SK-N-SH (cell line): ENCODE measurements at regions not wholly inside any gene's neighbourhood (a gene's known extent, or its start where the extent isn't known, plus 50 kb on each side); places are given as distances from the start of the nearest gene placed in this dataset.

Experiments
- CTCF ChIA-PET: fragments of 300-600, 350-600 bp; formaldehyde crosslinking; extraction: SDS; loops from one replicate; lab custom pipeline; 2021; lab: Yijun Ruan, JAX
- POLR2A ChIA-PET: fragments of 350-600 bp; sonication (Branson Sonifier 250); formaldehyde crosslinking; extraction: SDS; loops from one replicate; lab custom pipeline; 2020; ENCODE audit warnings: antibody characterized with exemption, inconsistent platforms; lab: Yijun Ruan, JAX
- DNase-seq: peaks from one replicate; pipeline ENCODE4 v3.0.0; 2012
- H2AFZ ChIP-seq: fragments of 200-600 bp; sonication (generic); 2 replicates; pipeline ENCODE4 v1.8.1; 2016; ENCODE audit warnings: antibody characterized with exemption, mild to moderate bottlenecking, low read depth
- H3F3A ChIP-seq: fragments of 200-600 bp; sonication (generic); replicated peaks from 2 replicates; pipeline ENCODE3; 2016; ENCODE audit warnings: antibody characterized with exemption, mild to moderate bottlenecking; ENCODE audit not compliant: insufficient read depth
- H3K27ac ChIP-seq, 2 experiments: fragments of 200-500 bp in 1 of 2; fragments of 200-600 bp in 1 of 2; sonication (Bioruptor generic) in 1 of 2; sonication (generic), shearing (Covaris generic) in 1 of 2; 2 replicates each; pipeline versions ENCODE4 v1.5.1 to v1.6.1; 2014 to 2016; ENCODE audit warnings: low read depth in 2 of 2, inconsistent platforms in 1 of 2, low read length in 1 of 2, mild to moderate bottlenecking in 1 of 2, mixed read lengths in 1 of 2
- H3K27me3 ChIP-seq: fragments of 200-600 bp; sonication (generic), shearing (Covaris generic); 2 replicates; pipeline ENCODE4 v1.6.1; 2016; ENCODE audit warnings: mixed run types; ENCODE audit not compliant: insufficient read depth
- H3K36me3 ChIP-seq, 2 experiments: fragments of 200-500 bp in 1 of 2; fragments of 200-600 bp in 1 of 2; sonication (Bioruptor generic) in 1 of 2; sonication (generic) in 1 of 2; replicated peaks in 1 of 2; 2 replicates each; pipeline versions ENCODE3 to v1.5.1; 2014 to 2016; ENCODE audit warnings: low read length in 1 of 2, mild to moderate bottlenecking in 1 of 2; ENCODE audit not compliant: insufficient read depth in 2 of 2, control insufficient read depth in 1 of 2
- H3K4me1 ChIP-seq, 2 experiments: fragments of 200-500 bp in 1 of 2; fragments of 200-600 bp in 1 of 2; sonication (Bioruptor generic) in 1 of 2; sonication (generic), shearing (Covaris generic) in 1 of 2; 2 replicates each; pipeline versions ENCODE4 v1.5.1 to v1.6.1; 2014 to 2016; ENCODE audit warnings: low read depth in 1 of 2, low read length in 1 of 2, mixed run types in 1 of 2; ENCODE audit not compliant: insufficient read depth in 2 of 2, control insufficient read depth in 1 of 2
- H3K4me2 ChIP-seq: fragments of 200-600 bp; sonication (generic), shearing (Covaris generic); 2 replicates; pipeline ENCODE4 v1.6.1; 2017; ENCODE audit warnings: mixed run types
- H3K4me3 ChIP-seq, 2 experiments: fragments of 200-500 bp in 1 of 2; fragments of 200-600 bp in 1 of 2; sonication (Bioruptor generic) in 1 of 2; sonication (generic), shearing (Covaris generic) in 1 of 2; 2 replicates each; pipeline versions ENCODE4 v1.5.1 to v1.8.1; 2014 to 2016; ENCODE audit warnings: low read depth in 2 of 2, inconsistent platforms in 1 of 2, low read length in 1 of 2, mild to moderate bottlenecking in 1 of 2, mixed read lengths in 1 of 2, moderate library complexity in 1 of 2
- H3K79me2 ChIP-seq: fragments of 200-600 bp; sonication (generic); 2 replicates; pipeline ENCODE4 v1.8.1; 2017; ENCODE audit warnings: mild to moderate bottlenecking; ENCODE audit not compliant: insufficient read depth
- H3K9ac ChIP-seq: fragments of 200-600 bp; sonication (generic); 2 replicates; pipeline ENCODE4 v1.6.1; 2017; ENCODE audit warnings: mixed run types
- H3K9me2 ChIP-seq: fragments of 200-600 bp; sonication (generic); 2 replicates; pipeline ENCODE4 v1.6.1; 2017; ENCODE audit warnings: mixed run types
- H3K9me3 ChIP-seq: fragments of 200-600 bp; sonication (generic); 2 replicates; pipeline ENCODE4 v1.6.1; 2017; ENCODE audit warnings: mixed run types, mild to moderate bottlenecking, moderate library complexity
- H4K20me1 ChIP-seq: fragments of 200-600 bp; sonication (generic); 2 replicates; pipeline ENCODE4 v1.6.1; 2017; ENCODE audit warnings: mild to moderate bottlenecking, mixed run types; ENCODE audit not compliant: insufficient read depth
- CTCF ChIP-seq: fragments of 200-600 bp; sonication (generic); IDR thresholded peaks from 2 replicates; pipeline ENCODE4 v1.6.1; 2017; ENCODE audit warnings: antibody characterized with exemption, mild to moderate bottlenecking, moderate library complexity
- ELF1 ChIP-seq: IDR thresholded peaks from 2 replicates; pipeline ENCODE4 v1.4.0; 2012
- EP300 ChIP-seq, 2 experiments: IDR thresholded peaks; 2 replicates each; pipeline versions ENCODE4 v1.4.0 to v1.6.1; 2012; ENCODE audit warnings: borderline replicate concordance in 1 of 2, low read depth in 1 of 2, low read length in 1 of 2
- GATA2 ChIP-seq: sonication (generic); formaldehyde crosslinking; IDR thresholded peaks from 2 replicates; pipeline ENCODE4 v1.5.0; 2020; ENCODE audit warnings: mild to moderate bottlenecking, missing genetic modification reagents
- JUND ChIP-seq: IDR thresholded peaks from 2 replicates; pipeline ENCODE4 v1.4.0; 2012
- NRF1 ChIP-seq: IDR thresholded peaks from 2 replicates; pipeline ENCODE4 v1.6.1; 2012; ENCODE audit warnings: low read depth, mild to moderate bottlenecking, low read length
- POLR2AphosphoS5 ChIP-seq: IDR thresholded peaks from 2 replicates; pipeline ENCODE4 v1.6.1; 2012; ENCODE audit warnings: low read depth, low read length
- RAD21 ChIP-seq: IDR thresholded peaks from 2 replicates; pipeline ENCODE4 v1.6.1; 2012; ENCODE audit warnings: mild to moderate bottlenecking, low read length
- RCOR1 ChIP-seq: fragments of 150-350 bp; IDR thresholded peaks from 2 replicates; pipeline ENCODE4 v1.6.1; 2017; ENCODE audit warnings: antibody characterized with exemption, low read length
- RFX5 ChIP-seq: IDR thresholded peaks from 2 replicates; pipeline ENCODE4 v1.6.1; 2012; ENCODE audit warnings: mild to moderate bottlenecking, improper control_type of control experiment, low read length
- RXRA ChIP-seq: IDR thresholded peaks from 2 replicates; pipeline ENCODE4 v1.4.0; 2012; ENCODE audit warnings: low read depth, mild to moderate bottlenecking, borderline replicate concordance
- SIN3A ChIP-seq: IDR thresholded peaks from 2 replicates; pipeline ENCODE4 v1.6.1; 2012; ENCODE audit warnings: low read depth, mild to moderate bottlenecking, low read length, moderate library complexity, borderline replicate concordance
- TCF12 ChIP-seq: IDR thresholded peaks from 2 replicates; pipeline ENCODE4 v1.4.0; 2012
- TEAD4 ChIP-seq: IDR thresholded peaks from 2 replicates; pipeline ENCODE4 v1.4.0; 2012; ENCODE audit warnings: mild to moderate bottlenecking, borderline replicate concordance; ENCODE audit not compliant: insufficient read depth
- WGBS: methylation state at CpG from one replicate; pipeline ENCODE4 v1.1.6; 2017; ENCODE audit warnings: low lambda C conversion rate; 5-methylcytosine and 5-hydroxymethylcytosine counted together

- no peak for TF ChIP-seq CTCF
- TF ChIP-seq RFX5, result no peak
- no peak for TF ChIP-seq EP300 (IDR thresholded peaks at IDR 0.05; ENCODE audit: borderline replicate concordance in 1 of 2, low read depth in 1 of 2, low read length in 1 of 2)
- no peak for TF ChIP-seq ELF1
These were observed 172.1 kb upstream of the MYO3A start (continued) for GRCh38 chr10:25761937-25762336.

- no peak overlapping the region for H3K27ac ChIP-seq
- no peak overlapping the region for H3K4me2 ChIP-seq
- no peaks in the 10 kb centered on the region for H3K9me2 ChIP-seq
These were observed 167.8 kb upstream of the MYO3A start for GRCh38 chr10:25766213-25766612.

GRCh38 chr10:25766687-25767221 is 167.3 kb upstream of the MYO3A start:
- no peaks in the 10 kb centered on the region for H3K79me2 ChIP-seq
- H3K27ac ChIP-seq, result no peak overlapping the region
- TF ChIP-seq GATA2 (CRISPR knock-in tag) (peak; percentile 78), RCOR1 (peak; percentile 27; the same call in 1 of the 2 replicates), RXRA (no peak)
- POLR2A ChIA-PET, result no interaction called here
- no peaks in the 10 kb centered on the region for H3K27me3 ChIP-seq
- CTCF ChIA-PET, result interaction anchor here (0.7 kb wide), 1 partner anchor 987 kb away, joined by 3 read pairs; no protein-coding TSS in a partner anchor
- no peaks in the 10 kb centered on the region for H3F3A ChIP-seq
- no peak overlapping the region for H2AFZ ChIP-seq
- H3K9me3 ChIP-seq, result no peaks in the 10 kb centered on the region
- no peaks in the 10 kb centered on the region; a peak in 1 of 4 replicates for H3K4me1 ChIP-seq
- peak overlapping the region in 1 of 2 experiments; percentile 8; a peak in 1 of 4 replicates for H3K4me3 ChIP-seq
- H3K36me3 ChIP-seq, result no peaks in the 10 kb centered on the region
- no peaks in the 10 kb centered on the region for H4K20me1 ChIP-seq
- 7% methylated on average over 16 of the region's 16 CpGs for WGBS
- DNase-seq, result peak; percentile 66
- no peak overlapping the region for H3K9ac ChIP-seq
- H3K9me2 ChIP-seq, result no peaks in the 10 kb centered on the region
- no peak overlapping the region for H3K4me2 ChIP-seq

More at GRCh38 chr10:25766213-25766612, 167.8 kb upstream of the MYO3A start:
- Histone ChIP-seq H3K9me3 (no peaks in the 10 kb centered on the region), H3K4me3 (no peak overlapping the region), H3K9ac (no peak overlapping the region), H3K27me3 (no peaks in the 10 kb centered on the region), H4K20me1 (no peaks in the 10 kb centered on the region), H2AFZ (no peak overlapping the region), H3K36me3 (no peaks in the 10 kb centered on the region), H3F3A (no peaks in the 10 kb centered on the region), H3K79me2 (no peaks in the 10 kb centered on the region)
- no peak for DNase-seq
- ChIA-PET POLR2A (no interaction called here), CTCF (no interaction called here)
- TF ChIP-seq RCOR1 (no peak), TEAD4 (no peak), TCF12 (no peak), JUND (no peak), POLR2AphosphoS5 (no peak), RAD21 (no peak), NRF1 (no peak), ELF1 (no peak), SIN3A (no peak)
- TF ChIP-seq, all 33 proteins: peak for 0
- 93% methylated on average over 2 of the region's 2 CpGs for WGBS
- H3K4me1 ChIP-seq, result no peaks in the 10 kb centered on the region; a peak in 1 of 4 replicates
